GM10266 (cell line): ENCODE measurements at regions not wholly inside any gene's neighbourhood (a gene's known extent, or its start where the extent isn't known, plus 50 kb on each side); places are given as distances from the start of the nearest gene placed in this dataset.

Experiments
- DNase-seq: peaks from one replicate; pipeline ENCODE4 v3.0.0; 2012; ENCODE audit errors: extremely low spot score
- TF ChIP-seq, protein P1 (sequence below): IDR thresholded peaks from 2 replicates; pipeline ENCODE4 v1.5.1; 2012; ENCODE audit warnings: mild to moderate bottlenecking, low read depth; ENCODE audit not compliant: control insufficient read depth, insufficient read depth; ENCODE audit errors: missing control alignments

- TF ChIP-seq, protein P1, sequence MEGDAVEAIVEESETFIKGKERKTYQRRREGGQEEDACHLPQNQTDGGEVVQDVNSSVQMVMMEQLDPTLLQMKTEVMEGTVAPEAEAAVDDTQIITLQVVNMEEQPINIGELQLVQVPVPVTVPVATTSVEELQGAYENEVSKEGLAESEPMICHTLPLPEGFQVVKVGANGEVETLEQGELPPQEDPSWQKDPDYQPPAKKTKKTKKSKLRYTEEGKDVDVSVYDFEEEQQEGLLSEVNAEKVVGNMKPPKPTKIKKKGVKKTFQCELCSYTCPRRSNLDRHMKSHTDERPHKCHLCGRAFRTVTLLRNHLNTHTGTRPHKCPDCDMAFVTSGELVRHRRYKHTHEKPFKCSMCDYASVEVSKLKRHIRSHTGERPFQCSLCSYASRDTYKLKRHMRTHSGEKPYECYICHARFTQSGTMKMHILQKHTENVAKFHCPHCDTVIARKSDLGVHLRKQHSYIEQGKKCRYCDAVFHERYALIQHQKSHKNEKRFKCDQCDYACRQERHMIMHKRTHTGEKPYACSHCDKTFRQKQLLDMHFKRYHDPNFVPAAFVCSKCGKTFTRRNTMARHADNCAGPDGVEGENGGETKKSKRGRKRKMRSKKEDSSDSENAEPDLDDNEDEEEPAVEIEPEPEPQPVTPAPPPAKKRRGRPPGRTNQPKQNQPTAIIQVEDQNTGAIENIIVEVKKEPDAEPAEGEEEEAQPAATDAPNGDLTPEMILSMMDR: no peak
- DNase-seq: no peak
Measured at GRCh38 chr4:111269439-111269838, 646.6 kb upstream of the PITX2 start.

GRCh38 chr4:111274060-111274459 lies 651.2 kb upstream of the PITX2 start:
- no peak for DNase-seq
- TF ChIP-seq, protein P1: no peak

GRCh38 chr4:111274486-111274885 lies 651.6 kb upstream of the PITX2 start:
- DNase-seq: no peak
- TF ChIP-seq, protein P1: no peak

DNA sequence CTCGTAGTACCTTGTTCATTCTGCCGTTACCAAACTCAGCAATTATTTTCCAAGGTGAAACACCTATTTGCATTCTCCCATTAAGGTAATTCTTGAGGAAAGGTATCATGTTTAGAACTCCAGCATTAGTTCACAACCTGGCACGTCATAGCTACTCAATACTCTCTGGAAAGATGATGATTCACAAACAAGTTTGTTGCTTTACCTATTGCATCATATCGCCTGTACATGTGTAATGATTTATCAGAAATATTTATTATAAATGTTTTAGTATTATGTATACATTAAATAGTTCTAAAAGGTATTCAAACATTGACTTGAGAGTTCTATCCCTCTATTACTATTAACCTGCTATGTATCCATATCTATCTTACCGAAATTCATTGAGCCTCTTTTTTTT lies 658.3 kb upstream of the PITX2 start:
- no peak for DNase-seq
- TF ChIP-seq, protein P1: no peak

DNA sequence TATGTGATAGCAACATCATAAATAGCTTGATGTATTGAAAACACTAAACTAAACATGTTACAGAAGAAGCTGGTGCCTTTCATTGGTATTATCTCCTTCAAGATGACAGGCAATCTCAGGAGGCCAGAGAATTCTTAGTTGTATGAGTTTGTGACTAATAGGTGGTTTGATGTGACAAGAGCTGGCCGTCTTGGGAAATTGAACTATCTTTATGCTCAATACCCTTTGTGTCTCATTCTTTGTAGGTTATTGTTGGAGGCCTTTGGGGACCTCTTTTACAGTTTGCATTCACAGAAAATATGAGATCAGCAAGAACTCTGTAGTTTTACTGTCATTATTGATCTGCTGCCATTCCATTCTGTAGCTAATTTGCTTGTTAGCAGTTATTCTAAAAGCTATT lies 659.2 kb upstream of the PITX2 start:
- TF ChIP-seq, protein P1: no peak
- no peak for DNase-seq

GRCh38 chr4:111283066-111283677 lies 660.3 kb upstream of the PITX2 start:
- peak; percentile 19 for DNase-seq
- TF ChIP-seq, protein P1: peak; percentile 85

GRCh38 chr4:111296466-111296865 lies 673.6 kb upstream of the PITX2 start:
- TF ChIP-seq, protein P1: no peak
- no peak for DNase-seq
